HepG2 (cell line): ENCODE measurements at regions not wholly inside any gene's neighbourhood (a gene's known extent, or its start where the extent isn't known, plus 50 kb on each side); places are given as distances from the start of the nearest gene placed in this dataset.

Source experiments
- ATF4 ChIP-seq, 2 experiments: fragments of 450-650 bp in 1 of 2; sonication (generic) in 1 of 2; formaldehyde crosslinking; IDR thresholded peaks; 2 replicates each; pipeline versions ENCODE4 v1.5.0 to v1.8.0; 2020 to 2022; ENCODE audit warnings: mild to moderate bottlenecking in 1 of 2, missing genetic modification reagents in 1 of 2
- ATF7-NPFF ChIP-seq: sonication (generic); formaldehyde crosslinking; IDR thresholded peaks from 2 replicates; pipeline ENCODE4 v1.8.1; 2023; ENCODE audit warnings: mild to moderate bottlenecking, low read depth, missing genetic modification reagents, moderate library complexity
- BCL6 ChIP-seq: IDR thresholded peaks from 2 replicates; pipeline ENCODE4 v1.6.1; 2016; ENCODE audit warnings: missing genetic modification reagents, missing compliant biosample characterization
- GATAD2A ChIP-seq: IDR thresholded peaks from 2 replicates; pipeline ENCODE4 v1.6.1; 2016
- GLI4 ChIP-seq: sonication (generic); formaldehyde crosslinking; IDR thresholded peaks from 2 replicates; pipeline ENCODE4 v1.5.1; 2020; ENCODE audit warnings: missing genetic modification reagents, mild to moderate bottlenecking, moderate library complexity, borderline replicate concordance
- HOMEZ ChIP-seq: IDR thresholded peaks from 2 replicates; pipeline ENCODE4 v1.6.1; 2016; ENCODE audit warnings: low read depth
- KDM5B ChIP-seq: sonication (generic); formaldehyde crosslinking; IDR thresholded peaks from 2 replicates; pipeline ENCODE4 v1.4.0; 2020; ENCODE audit warnings: missing genetic modification reagents, mild to moderate bottlenecking, borderline replicate concordance
- MAFF ChIP-seq: IDR thresholded peaks from 2 replicates; pipeline ENCODE4 v1.6.1; 2011; ENCODE audit warnings: low read depth, low read length, improper control_type of control experiment
- NR2C2 ChIP-seq: sonication (generic); formaldehyde crosslinking; IDR thresholded peaks from 2 replicates; pipeline ENCODE4 v1.4.0; 2020; ENCODE audit warnings: missing genetic modification reagents, mild to moderate bottlenecking, moderate library complexity, borderline replicate concordance
- SIN3A ChIP-seq: IDR thresholded peaks from 2 replicates; pipeline ENCODE4 v1.6.1; 2011; ENCODE audit warnings: low read depth, mild to moderate bottlenecking, control low read depth, low read length, borderline replicate concordance
- ZBTB21 ChIP-seq: sonication (generic); formaldehyde crosslinking; IDR thresholded peaks from 2 replicates; pipeline ENCODE4 v1.4.0; 2020; ENCODE audit warnings: missing genetic modification reagents
- ZBTB38 ChIP-seq: sonication (generic); formaldehyde crosslinking; IDR thresholded peaks from 2 replicates; pipeline ENCODE4 v1.5.1; 2020; ENCODE audit warnings: mild to moderate bottlenecking, missing genetic modification reagents
- ZFAT ChIP-seq: sonication (generic); formaldehyde crosslinking; conservative IDR thresholded peaks from 2 replicates; pipeline ENCODE4 v1.8.1; 2023; ENCODE audit warnings: missing genetic modification reagents, inconsistent platforms
- ZKSCAN8 ChIP-seq: IDR thresholded peaks from 2 replicates; pipeline ENCODE4 v1.6.1; 2016; ENCODE audit warnings: borderline replicate concordance, missing genetic modification reagents, missing compliant biosample characterization
- ZMYM4 ChIP-seq: sonication (generic); formaldehyde crosslinking; IDR thresholded peaks from 2 replicates; pipeline ENCODE4 v1.8.1; 2023; ENCODE audit warnings: mild to moderate bottlenecking, missing genetic modification reagents
- ZNF138 ChIP-seq: sonication (generic); formaldehyde crosslinking; IDR thresholded peaks from 2 replicates; pipeline ENCODE4 v1.5.0; 2020; ENCODE audit warnings: mild to moderate bottlenecking, low read depth, missing genetic modification reagents
- ZNF605 ChIP-seq: sonication (generic); formaldehyde crosslinking; IDR thresholded peaks from 2 replicates; pipeline ENCODE4 v1.8.0; 2022; ENCODE audit warnings: mild to moderate bottlenecking, missing genetic modification reagents
- ZNF644 ChIP-seq: IDR thresholded peaks from 2 replicates; pipeline ENCODE4 v1.6.1; 2016; ENCODE audit warnings: low read depth
- ZNF775 ChIP-seq: sonication (generic); formaldehyde crosslinking; IDR thresholded peaks from 2 replicates; pipeline ENCODE4 v1.4.0; 2020; ENCODE audit warnings: missing genetic modification reagents, mild to moderate bottlenecking, moderate library complexity, borderline replicate concordance
- ZNF777 ChIP-seq: sonication (generic); formaldehyde crosslinking; IDR thresholded peaks from 2 replicates; pipeline ENCODE4 v1.4.0; 2020; ENCODE audit warnings: missing genetic modification reagents
- ZSCAN22 ChIP-seq: sonication (generic); formaldehyde crosslinking; IDR thresholded peaks from 2 replicates; pipeline ENCODE4 v1.4.0; 2020; ENCODE audit warnings: mild to moderate bottlenecking, missing genetic modification reagents
- ZSCAN30 ChIP-seq: sonication (generic); formaldehyde crosslinking; IDR thresholded peaks from 2 replicates; pipeline ENCODE4 v1.5.0; 2020; ENCODE audit warnings: mild to moderate bottlenecking, missing genetic modification reagents
- TF ChIP-seq, protein P1 (sequence below): sonication (generic); formaldehyde crosslinking; IDR thresholded peaks from 2 replicates; pipeline ENCODE4 v1.4.0; 2020; ENCODE audit warnings: missing genetic modification reagents, low read depth, mild to moderate bottlenecking, borderline replicate concordance
- TF ChIP-seq, protein P2 (sequence below): sonication (generic); formaldehyde crosslinking; IDR thresholded peaks from 2 replicates; pipeline ENCODE4 v1.8.0; 2022; ENCODE audit warnings: mild to moderate bottlenecking, missing genetic modification reagents; ENCODE audit not compliant: insufficient replicate concordance

- TF ChIP-seq SIN3A = no peak
- TF ChIP-seq ATF4 (CRISPR knock-in tag; IDR thresholded peaks at IDR 0.05) = peak in 1 of 2 experiments; percentile 25; a peak in 1 of 4 replicates
- peak; percentile 14; the same call in 1 of the 2 replicates for TF ChIP-seq ZMYM4 (CRISPR knock-in tag)
- TF ChIP-seq NR2C2 (CRISPR knock-in tag) = no peak
- no peak for TF ChIP-seq ZNF138 (CRISPR knock-in tag)
- TF ChIP-seq ATF7-NPFF (CRISPR knock-in tag) = no peak
- no peak for TF ChIP-seq ZNF775 (CRISPR knock-in tag)
- TF ChIP-seq GATAD2A (CRISPR knock-in tag) = peak; percentile 42
- TF ChIP-seq ZNF644 (CRISPR knock-in tag) = no peak
- TF ChIP-seq, protein P1, sequence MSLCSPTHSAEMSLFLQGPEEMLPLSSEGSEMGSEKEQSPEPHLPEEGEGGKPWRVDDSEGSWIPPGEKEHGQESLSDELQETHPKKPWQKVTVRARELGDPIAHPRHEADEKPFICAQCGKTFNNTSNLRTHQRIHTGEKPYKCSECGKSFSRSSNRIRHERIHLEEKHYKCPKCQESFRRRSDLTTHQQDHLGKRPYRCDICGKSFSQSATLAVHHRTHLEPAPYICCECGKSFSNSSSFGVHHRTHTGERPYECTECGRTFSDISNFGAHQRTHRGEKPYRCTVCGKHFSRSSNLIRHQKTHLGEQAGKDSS (CRISPR knock-in tag) = no peak
- no peak for TF ChIP-seq ZSCAN30 (CRISPR knock-in tag)
- TF ChIP-seq BCL6 = peak; percentile 21; the same call in 1 of the 2 replicates
- no peak for TF ChIP-seq HOMEZ (CRISPR knock-in tag)
- no peak for TF ChIP-seq ZNF605 (CRISPR knock-in tag)
- TF ChIP-seq ZBTB38 (CRISPR knock-in tag) = no peak
- TF ChIP-seq, protein P2, sequence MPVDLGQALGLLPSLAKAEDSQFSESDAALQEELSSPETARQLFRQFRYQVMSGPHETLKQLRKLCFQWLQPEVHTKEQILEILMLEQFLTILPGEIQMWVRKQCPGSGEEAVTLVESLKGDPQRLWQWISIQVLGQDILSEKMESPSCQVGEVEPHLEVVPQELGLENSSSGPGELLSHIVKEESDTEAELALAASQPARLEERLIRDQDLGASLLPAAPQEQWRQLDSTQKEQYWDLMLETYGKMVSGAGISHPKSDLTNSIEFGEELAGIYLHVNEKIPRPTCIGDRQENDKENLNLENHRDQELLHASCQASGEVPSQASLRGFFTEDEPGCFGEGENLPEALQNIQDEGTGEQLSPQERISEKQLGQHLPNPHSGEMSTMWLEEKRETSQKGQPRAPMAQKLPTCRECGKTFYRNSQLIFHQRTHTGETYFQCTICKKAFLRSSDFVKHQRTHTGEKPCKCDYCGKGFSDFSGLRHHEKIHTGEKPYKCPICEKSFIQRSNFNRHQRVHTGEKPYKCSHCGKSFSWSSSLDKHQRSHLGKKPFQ (CRISPR knock-in tag) = peak; percentile 23
- no peak for TF ChIP-seq ZFAT (CRISPR knock-in tag)
- no peak for TF ChIP-seq MAFF
- TF ChIP-seq ZKSCAN8 (CRISPR knock-in tag) = no peak
- TF ChIP-seq ZBTB21 (CRISPR knock-in tag) = no peak
- no peak for TF ChIP-seq ZNF777 (CRISPR knock-in tag)
- no peak for TF ChIP-seq GLI4 (CRISPR knock-in tag)
- no peak for TF ChIP-seq ZSCAN22 (CRISPR knock-in tag)
- no peak for TF ChIP-seq KDM5B (CRISPR knock-in tag)
Measured at GRCh38 chr7:130918129-130919052, 184.4 kb upstream of the KLF14 start (continued).
